SK-N-SH (cell line): ENCODE measurements at regions not wholly inside any gene's neighbourhood (a gene's known extent, or its start where the extent isn't known, plus 50 kb on each side); places are given as distances from the start of the nearest gene placed in this dataset.

Experiments
- CTCF ChIA-PET: fragments of 300-600, 350-600 bp; formaldehyde crosslinking; extraction: SDS; loops from one replicate; lab custom pipeline; 2021; lab: Yijun Ruan, JAX
- POLR2A ChIA-PET: fragments of 350-600 bp; sonication (Branson Sonifier 250); formaldehyde crosslinking; extraction: SDS; loops from one replicate; lab custom pipeline; 2020; ENCODE audit warnings: antibody characterized with exemption, inconsistent platforms; lab: Yijun Ruan, JAX
- DNase-seq: peaks from one replicate; pipeline ENCODE4 v3.0.0; 2012
- H2AFZ ChIP-seq: fragments of 200-600 bp; sonication (generic); 2 replicates; pipeline ENCODE4 v1.8.1; 2016; ENCODE audit warnings: antibody characterized with exemption, mild to moderate bottlenecking, low read depth
- H3F3A ChIP-seq: fragments of 200-600 bp; sonication (generic); replicated peaks from 2 replicates; pipeline ENCODE3; 2016; ENCODE audit warnings: antibody characterized with exemption, mild to moderate bottlenecking; ENCODE audit not compliant: insufficient read depth
- H3K27ac ChIP-seq, 2 experiments: fragments of 200-500 bp in 1 of 2; fragments of 200-600 bp in 1 of 2; sonication (Bioruptor generic) in 1 of 2; sonication (generic), shearing (Covaris generic) in 1 of 2; 2 replicates each; pipeline versions ENCODE4 v1.5.1 to v1.6.1; 2014 to 2016; ENCODE audit warnings: low read depth in 2 of 2, inconsistent platforms in 1 of 2, low read length in 1 of 2, mild to moderate bottlenecking in 1 of 2, mixed read lengths in 1 of 2
- H3K27me3 ChIP-seq: fragments of 200-600 bp; sonication (generic), shearing (Covaris generic); 2 replicates; pipeline ENCODE4 v1.6.1; 2016; ENCODE audit warnings: mixed run types; ENCODE audit not compliant: insufficient read depth
- H3K36me3 ChIP-seq, 2 experiments: fragments of 200-500 bp in 1 of 2; fragments of 200-600 bp in 1 of 2; sonication (Bioruptor generic) in 1 of 2; sonication (generic) in 1 of 2; replicated peaks in 1 of 2; 2 replicates each; pipeline versions ENCODE3 to v1.5.1; 2014 to 2016; ENCODE audit warnings: low read length in 1 of 2, mild to moderate bottlenecking in 1 of 2; ENCODE audit not compliant: insufficient read depth in 2 of 2, control insufficient read depth in 1 of 2
- H3K4me1 ChIP-seq, 2 experiments: fragments of 200-500 bp in 1 of 2; fragments of 200-600 bp in 1 of 2; sonication (Bioruptor generic) in 1 of 2; sonication (generic), shearing (Covaris generic) in 1 of 2; 2 replicates each; pipeline versions ENCODE4 v1.5.1 to v1.6.1; 2014 to 2016; ENCODE audit warnings: low read depth in 1 of 2, low read length in 1 of 2, mixed run types in 1 of 2; ENCODE audit not compliant: insufficient read depth in 2 of 2, control insufficient read depth in 1 of 2
- H3K4me2 ChIP-seq: fragments of 200-600 bp; sonication (generic), shearing (Covaris generic); 2 replicates; pipeline ENCODE4 v1.6.1; 2017; ENCODE audit warnings: mixed run types
- H3K4me3 ChIP-seq, 2 experiments: fragments of 200-500 bp in 1 of 2; fragments of 200-600 bp in 1 of 2; sonication (Bioruptor generic) in 1 of 2; sonication (generic), shearing (Covaris generic) in 1 of 2; 2 replicates each; pipeline versions ENCODE4 v1.5.1 to v1.8.1; 2014 to 2016; ENCODE audit warnings: low read depth in 2 of 2, inconsistent platforms in 1 of 2, low read length in 1 of 2, mild to moderate bottlenecking in 1 of 2, mixed read lengths in 1 of 2, moderate library complexity in 1 of 2
- H3K79me2 ChIP-seq: fragments of 200-600 bp; sonication (generic); 2 replicates; pipeline ENCODE4 v1.8.1; 2017; ENCODE audit warnings: mild to moderate bottlenecking; ENCODE audit not compliant: insufficient read depth
- H3K9ac ChIP-seq: fragments of 200-600 bp; sonication (generic); 2 replicates; pipeline ENCODE4 v1.6.1; 2017; ENCODE audit warnings: mixed run types
- H3K9me2 ChIP-seq: fragments of 200-600 bp; sonication (generic); 2 replicates; pipeline ENCODE4 v1.6.1; 2017; ENCODE audit warnings: mixed run types
- H3K9me3 ChIP-seq: fragments of 200-600 bp; sonication (generic); 2 replicates; pipeline ENCODE4 v1.6.1; 2017; ENCODE audit warnings: mixed run types, mild to moderate bottlenecking, moderate library complexity
- H4K20me1 ChIP-seq: fragments of 200-600 bp; sonication (generic); 2 replicates; pipeline ENCODE4 v1.6.1; 2017; ENCODE audit warnings: mild to moderate bottlenecking, mixed run types; ENCODE audit not compliant: insufficient read depth
- CHD2 ChIP-seq: fragments of 150-350 bp; IDR thresholded peaks from 2 replicates; pipeline ENCODE4 v1.6.1; 2018; ENCODE audit warnings: low read length; ENCODE audit not compliant: partially characterized antibody
- EZH2phosphoT487 ChIP-seq: fragments of 200-600 bp; sonication (generic); IDR thresholded peaks from 2 replicates; pipeline ENCODE4 v1.6.1; 2017; ENCODE audit warnings: low read depth, mixed run types, mild to moderate bottlenecking, antibody characterized with exemption, moderate library complexity, borderline replicate concordance
- FOXJ3 ChIP-seq: sonication (generic); formaldehyde crosslinking; IDR thresholded peaks from 2 replicates; pipeline ENCODE4 v1.5.1; 2020; ENCODE audit warnings: mild to moderate bottlenecking, missing genetic modification reagents
- MXI1 ChIP-seq: IDR thresholded peaks from 2 replicates; pipeline ENCODE4 v1.6.1; 2012; ENCODE audit warnings: mild to moderate bottlenecking, low read depth, low read length, improper control_type of control experiment
- POLR2AphosphoS5 ChIP-seq: IDR thresholded peaks from 2 replicates; pipeline ENCODE4 v1.6.1; 2012; ENCODE audit warnings: low read depth, low read length
- REST ChIP-seq: IDR thresholded peaks from 2 replicates; pipeline ENCODE4 v1.6.1; 2012; ENCODE audit warnings: mild to moderate bottlenecking, low read depth, low read length, moderate library complexity
- RFX5 ChIP-seq: IDR thresholded peaks from 2 replicates; pipeline ENCODE4 v1.6.1; 2012; ENCODE audit warnings: mild to moderate bottlenecking, improper control_type of control experiment, low read length
- SIN3A ChIP-seq: IDR thresholded peaks from 2 replicates; pipeline ENCODE4 v1.6.1; 2012; ENCODE audit warnings: low read depth, mild to moderate bottlenecking, low read length, moderate library complexity, borderline replicate concordance
- SMC3 ChIP-seq: IDR thresholded peaks from 2 replicates; pipeline ENCODE4 v1.6.1; 2012; ENCODE audit warnings: low read depth, low read length, improper control_type of control experiment
- TAF1 ChIP-seq: IDR thresholded peaks from 2 replicates; pipeline ENCODE4 v1.6.1; 2012; ENCODE audit warnings: low read depth, mild to moderate bottlenecking, low read length, moderate library complexity, borderline replicate concordance
- ZBTB33 ChIP-seq: IDR thresholded peaks from 2 replicates; pipeline ENCODE4 v1.4.0; 2012; ENCODE audit warnings: low read depth, borderline replicate concordance
- WGBS: methylation state at CpG from one replicate; pipeline ENCODE4 v1.1.6; 2017; ENCODE audit warnings: low lambda C conversion rate; 5-methylcytosine and 5-hydroxymethylcytosine counted together

GRCh38 chr9:106291786-106292185, 571.2 kb upstream of the ZNF462 start:
- TF ChIP-seq RFX5 (no peak), TAF1 (no peak), SMC3 (no peak), POLR2AphosphoS5 (no peak), MXI1 (no peak), SIN3A (no peak), FOXJ3 (CRISPR knock-in tag) (no peak), REST (no peak)
- Histone ChIP-seq H3K4me1 (peaks cover 0 to 9% of the 10 kb centered on the region in 2 experiments; a peak in 2 of 4 replicates), H3K27ac (no peak overlapping the region), H3K9ac (no peak overlapping the region), H3K9me3 (no peaks in the 10 kb centered on the region), H3F3A (no peaks in the 10 kb centered on the region), H3K4me2 (no peak overlapping the region), H3K4me3 (no peak overlapping the region), H2AFZ (no peak overlapping the region), H3K27me3 (no peaks in the 10 kb centered on the region), H4K20me1 (no peaks in the 10 kb centered on the region), H3K9me2 (no peaks in the 10 kb centered on the region), H3K79me2 (no peaks in the 10 kb centered on the region), H3K36me3 (no peaks in the 10 kb centered on the region)
- ChIA-PET POLR2A (no interaction called here), CTCF (no interaction called here)
- no peak for DNase-seq
- 26% methylated on average over 2 of the region's 2 CpGs for WGBS

GRCh38 chr9:106296426-106296825, 566.5 kb upstream of the ZNF462 start:
- POLR2A ChIA-PET = no interaction called here

More at GRCh38 chr9:106296426-106296825, 566.5 kb upstream of the ZNF462 start:
- 28% methylated on average over 2 of the region's 2 CpGs for WGBS
- H3K27ac ChIP-seq = no peak overlapping the region
- CTCF ChIA-PET = interaction anchor here (1.1 kb wide), 1 partner anchor 341 kb away, joined by 3 read pairs; no protein-coding TSS in a partner anchor
- H3K4me2 ChIP-seq = no peak overlapping the region
- H3K9ac ChIP-seq = no peak overlapping the region
- no peaks in the 10 kb centered on the region for H3F3A ChIP-seq
- H3K27me3 ChIP-seq = no peaks in the 10 kb centered on the region
- no peak overlapping the region for H3K4me3 ChIP-seq
- H3K9me2 ChIP-seq = no peaks in the 10 kb centered on the region
- H3K36me3 ChIP-seq = no peaks in the 10 kb centered on the region
- H3K79me2 ChIP-seq = no peaks in the 10 kb centered on the region
- no peaks in the 10 kb centered on the region for H3K9me3 ChIP-seq
- H2AFZ ChIP-seq = no peak overlapping the region
- H4K20me1 ChIP-seq = no peaks in the 10 kb centered on the region
- H3K4me1 ChIP-seq = no peaks in the 10 kb centered on the region
- DNase-seq = no peak
- TF ChIP-seq CHD2 (no peak), ZBTB33 (no peak), EZH2phosphoT487 (no peak)
